Liver (tissue), 3 donors: ENCODE measurements at regions not wholly inside any gene's neighbourhood (a gene's known extent, or its start where the extent isn't known, plus 50 kb on each side); places are given as distances from the start of the nearest gene placed in this dataset.

Source experiments
- TF ChIP-seq, protein P1 (sequence below): fragments of 150-350 bp; IDR thresholded peaks from 2 replicates; pipeline ENCODE4 v1.5.1; 2017; ENCODE audit warnings: improper control_type of control experiment, low read depth, low read length; ENCODE audit not compliant: missing input control
- TF ChIP-seq, protein P2 (sequence below): IDR thresholded peaks from 2 replicates; pipeline ENCODE4 v1.6.1; 2016; ENCODE audit warnings: antibody characterized with exemption
- TF ChIP-seq, protein P3 (sequence below): IDR thresholded peaks from 2 replicates; pipeline ENCODE4 v1.6.1; 2016; ENCODE audit warnings: antibody characterized with exemption, mild to moderate bottlenecking
- donor health status: healthy.
- donor health status: healthy.

DNA sequence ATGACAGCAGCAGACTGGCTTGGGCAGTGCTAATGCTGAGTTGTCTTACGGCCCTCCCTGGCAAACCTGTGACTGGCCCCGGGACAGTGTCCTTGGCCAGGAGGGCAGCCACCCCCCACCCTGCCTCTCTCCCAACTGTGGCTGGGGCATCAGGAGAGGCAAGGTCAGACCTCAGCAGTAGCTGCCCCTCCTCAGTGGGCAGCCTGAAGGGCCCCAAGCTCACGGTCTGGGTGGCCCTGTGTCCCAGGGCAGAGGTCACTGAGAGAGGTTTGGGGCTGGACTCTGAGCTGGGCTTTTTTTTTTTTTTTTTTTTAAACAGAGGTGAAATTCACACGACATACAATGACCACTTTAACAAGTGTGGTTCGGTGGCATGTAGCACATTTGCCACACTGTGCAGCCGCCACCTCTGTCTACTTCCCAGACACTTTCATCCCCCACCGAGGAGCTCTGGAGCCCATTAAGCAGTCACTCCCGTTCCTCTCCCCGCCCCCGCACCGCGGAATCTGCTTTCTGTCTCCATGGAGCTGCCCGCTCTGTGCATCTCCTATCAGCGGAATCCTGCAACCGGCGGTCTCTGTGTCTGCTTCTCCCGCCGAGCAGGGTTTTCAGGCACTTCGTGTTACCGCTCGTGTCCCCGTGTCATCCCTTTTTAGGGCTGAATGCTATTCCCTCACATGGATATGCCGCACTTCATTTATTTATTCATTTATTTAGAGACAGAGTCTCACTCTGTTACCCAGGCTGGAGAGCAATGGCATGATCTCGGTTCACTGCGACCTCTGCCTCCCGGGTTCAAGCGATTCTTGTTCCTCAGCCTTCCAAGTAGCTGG lies 67.9 kb upstream of the GATA5 start:
- TF ChIP-seq, protein P1, sequence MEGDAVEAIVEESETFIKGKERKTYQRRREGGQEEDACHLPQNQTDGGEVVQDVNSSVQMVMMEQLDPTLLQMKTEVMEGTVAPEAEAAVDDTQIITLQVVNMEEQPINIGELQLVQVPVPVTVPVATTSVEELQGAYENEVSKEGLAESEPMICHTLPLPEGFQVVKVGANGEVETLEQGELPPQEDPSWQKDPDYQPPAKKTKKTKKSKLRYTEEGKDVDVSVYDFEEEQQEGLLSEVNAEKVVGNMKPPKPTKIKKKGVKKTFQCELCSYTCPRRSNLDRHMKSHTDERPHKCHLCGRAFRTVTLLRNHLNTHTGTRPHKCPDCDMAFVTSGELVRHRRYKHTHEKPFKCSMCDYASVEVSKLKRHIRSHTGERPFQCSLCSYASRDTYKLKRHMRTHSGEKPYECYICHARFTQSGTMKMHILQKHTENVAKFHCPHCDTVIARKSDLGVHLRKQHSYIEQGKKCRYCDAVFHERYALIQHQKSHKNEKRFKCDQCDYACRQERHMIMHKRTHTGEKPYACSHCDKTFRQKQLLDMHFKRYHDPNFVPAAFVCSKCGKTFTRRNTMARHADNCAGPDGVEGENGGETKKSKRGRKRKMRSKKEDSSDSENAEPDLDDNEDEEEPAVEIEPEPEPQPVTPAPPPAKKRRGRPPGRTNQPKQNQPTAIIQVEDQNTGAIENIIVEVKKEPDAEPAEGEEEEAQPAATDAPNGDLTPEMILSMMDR, result no peak
- TF ChIP-seq, protein P2, sequence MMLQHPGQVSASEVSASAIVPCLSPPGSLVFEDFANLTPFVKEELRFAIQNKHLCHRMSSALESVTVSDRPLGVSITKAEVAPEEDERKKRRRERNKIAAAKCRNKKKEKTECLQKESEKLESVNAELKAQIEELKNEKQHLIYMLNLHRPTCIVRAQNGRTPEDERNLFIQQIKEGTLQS, result no peak
- TF ChIP-seq, protein P3, sequence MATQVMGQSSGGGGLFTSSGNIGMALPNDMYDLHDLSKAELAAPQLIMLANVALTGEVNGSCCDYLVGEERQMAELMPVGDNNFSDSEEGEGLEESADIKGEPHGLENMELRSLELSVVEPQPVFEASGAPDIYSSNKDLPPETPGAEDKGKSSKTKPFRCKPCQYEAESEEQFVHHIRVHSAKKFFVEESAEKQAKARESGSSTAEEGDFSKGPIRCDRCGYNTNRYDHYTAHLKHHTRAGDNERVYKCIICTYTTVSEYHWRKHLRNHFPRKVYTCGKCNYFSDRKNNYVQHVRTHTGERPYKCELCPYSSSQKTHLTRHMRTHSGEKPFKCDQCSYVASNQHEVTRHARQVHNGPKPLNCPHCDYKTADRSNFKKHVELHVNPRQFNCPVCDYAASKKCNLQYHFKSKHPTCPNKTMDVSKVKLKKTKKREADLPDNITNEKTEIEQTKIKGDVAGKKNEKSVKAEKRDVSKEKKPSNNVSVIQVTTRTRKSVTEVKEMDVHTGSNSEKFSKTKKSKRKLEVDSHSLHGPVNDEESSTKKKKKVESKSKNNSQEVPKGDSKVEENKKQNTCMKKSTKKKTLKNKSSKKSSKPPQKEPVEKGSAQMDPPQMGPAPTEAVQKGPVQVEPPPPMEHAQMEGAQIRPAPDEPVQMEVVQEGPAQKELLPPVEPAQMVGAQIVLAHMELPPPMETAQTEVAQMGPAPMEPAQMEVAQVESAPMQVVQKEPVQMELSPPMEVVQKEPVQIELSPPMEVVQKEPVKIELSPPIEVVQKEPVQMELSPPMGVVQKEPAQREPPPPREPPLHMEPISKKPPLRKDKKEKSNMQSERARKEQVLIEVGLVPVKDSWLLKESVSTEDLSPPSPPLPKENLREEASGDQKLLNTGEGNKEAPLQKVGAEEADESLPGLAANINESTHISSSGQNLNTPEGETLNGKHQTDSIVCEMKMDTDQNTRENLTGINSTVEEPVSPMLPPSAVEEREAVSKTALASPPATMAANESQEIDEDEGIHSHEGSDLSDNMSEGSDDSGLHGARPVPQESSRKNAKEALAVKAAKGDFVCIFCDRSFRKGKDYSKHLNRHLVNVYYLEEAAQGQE, result no peak
